ENCODE measurements at regions not wholly inside any gene's neighbourhood (a gene's known extent, or its start where the extent isn't known, plus 50 kb on each side); places are given as distances from the start of the nearest gene placed in this dataset.
A peak's percentile ranks its signal among the peaks of the same experiment; 100 is the strongest.
"Not testable (repeated sequence)": the region's sequence is repeated elsewhere in the genome, so short reads cannot be mapped to it uniquely, and the experiment has no call there.

- Histone ChIP-seq H3K27me3 (ENCODE audit: control insufficient read depth in 2 of 2, insufficient read depth in 2 of 2, low read length in 2 of 2) (no peaks in the 10 kb centered on the region), H3K4me1 (ENCODE audit: control insufficient read depth in 1 of 2, insufficient read depth in 2 of 2, low read length in 2 of 2) (peaks cover 8 to 21% of the 10 kb centered on the region in 2 donors), H3K4me3 (replicated peaks in 1 of 3; ENCODE audit: low read depth in 2 of 3, low read length in 3 of 3) (no peak overlapping the region), H3K9me3 (replicated peaks in 1 of 2; ENCODE audit: control insufficient read depth in 1 of 2, insufficient read depth in 1 of 2, low read length in 2 of 2) (no peaks in the 10 kb centered on the region), H3K36me3 (replicated peaks in 1 of 2; ENCODE audit: control insufficient read depth in 1 of 2, insufficient read depth in 2 of 2, low read length in 2 of 2) (no peaks in the 10 kb centered on the region), H3K79me2 (ENCODE audit: insufficient read depth, low read length) (no peaks in the 10 kb centered on the region), H2AFZ (ENCODE audit: insufficient read depth, low read depth, low read length, poor library complexity, severe bottlenecking) (no peak overlapping the region), H3K4me2 (replicated peaks; ENCODE audit: extremely low read depth, low read length, poor library complexity, severe bottlenecking) (no peak overlapping the region), H3K9ac (ENCODE audit: insufficient read depth, low read length, poor library complexity, severe bottlenecking) (no peak overlapping the region), H3K27ac (ENCODE audit: low read depth in 1 of 2, low read length in 2 of 2) (no peak overlapping the region), H4K20me1 (ENCODE audit: insufficient read depth, low read length) (no peaks in the 10 kb centered on the region)
- no peak overlapping the region for H3K27ac Mint-ChIP-seq
- H3K27me3 Mint-ChIP-seq (ENCODE audit: low read depth in 3 of 3) = peaks cover 1 to 17% (median 3%) of the 10 kb centered on the region in 3 donors
- no peaks in the 10 kb centered on the region for H3K36me3 Mint-ChIP-seq
- intact Hi-C loops (cut with micrococcal nuclease) = no loop called here
- no peak overlapping the region for H3K4me3 Mint-ChIP-seq
- peaks cover 0 to 5% (median 0%) of the 10 kb centered on the region in 7 donors for H3K9me3 Mint-ChIP-seq
- H3K4me1 Mint-ChIP-seq = peaks cover 17% of the 10 kb centered on the region
- DNase-seq = peak in 1 of 3 donors; percentile 10
- TF ChIP-seq CTCF (IDR thresholded peaks at IDR 0.05) = no peak
- no CpG with 5 or more reads among the region's 4 CpGs for WGBS (ENCODE audit: insufficient coverage)
Observed at GRCh38 chr2:234392041-234392615, 104.8 kb downstream of the ARL4C start.

- Histone ChIP-seq H3K9ac (ENCODE audit: insufficient read depth, low read length, poor library complexity, severe bottlenecking) (no peak overlapping the region), H3K27me3 (ENCODE audit: control insufficient read depth in 2 of 2, insufficient read depth in 2 of 2, low read length in 2 of 2) (no peaks in the 10 kb centered on the region), H3K4me2 (replicated peaks; ENCODE audit: extremely low read depth, low read length, poor library complexity, severe bottlenecking) (no peak overlapping the region), H4K20me1 (ENCODE audit: insufficient read depth, low read length) (no peaks in the 10 kb centered on the region), H3K27ac (ENCODE audit: low read depth in 1 of 2, low read length in 2 of 2) (no peak overlapping the region), H3K9me3 (replicated peaks in 1 of 2; ENCODE audit: control insufficient read depth in 1 of 2, insufficient read depth in 1 of 2, low read length in 2 of 2) (peaks cover 0 to 5% of the 10 kb centered on the region in 2 donors), H3K36me3 (replicated peaks in 1 of 2; ENCODE audit: control insufficient read depth in 1 of 2, insufficient read depth in 2 of 2, low read length in 2 of 2) (no peaks in the 10 kb centered on the region), H2AFZ (ENCODE audit: insufficient read depth, low read depth, low read length, poor library complexity, severe bottlenecking) (no peak overlapping the region), H3K79me2 (ENCODE audit: insufficient read depth, low read length) (no peaks in the 10 kb centered on the region), H3K4me3 (replicated peaks in 1 of 3; ENCODE audit: low read depth in 2 of 3, low read length in 3 of 3) (no peak overlapping the region), H3K4me1 (ENCODE audit: control insufficient read depth in 1 of 2, insufficient read depth in 2 of 2, low read length in 2 of 2) (peaks cover 8 to 21% of the 10 kb centered on the region in 2 donors)
- Mint-ChIP-seq H3K4me1 (peaks cover 17% of the 10 kb centered on the region), H3K9me3 (peaks cover 0 to 5% (median 1%) of the 10 kb centered on the region in 7 donors), H3K27me3 (ENCODE audit: low read depth in 3 of 3) (peaks cover 1 to 16% (median 3%) of the 10 kb centered on the region in 3 donors), H3K36me3 (no peaks in the 10 kb centered on the region), H3K4me3 (no peak overlapping the region), H3K27ac (no peak overlapping the region)
- TF ChIP-seq CTCF (IDR thresholded peaks at IDR 0.05) = no peak
- WGBS (ENCODE audit: insufficient coverage) = no CpG with 5 or more reads among the region's 3 CpGs
- no peak for DNase-seq
- intact Hi-C loops (cut with micrococcal nuclease) = no loop called here
Observed at GRCh38 chr2:234391625-234392024, 105.3 kb downstream of the ARL4C start.

GRCh38 chr2:234389661-234390060 is 107.2 kb downstream of the ARL4C start:
- peaks cover 17% of the 10 kb centered on the region for H3K4me1 Mint-ChIP-seq
- WGBS (ENCODE audit: insufficient coverage) = no CpG with 5 or more reads among the region's 3 CpGs

More at GRCh38 chr2:234389661-234390060, 107.2 kb downstream of the ARL4C start:
- H3K27me3 ChIP-seq (ENCODE audit: control insufficient read depth in 2 of 2, insufficient read depth in 2 of 2, low read length in 2 of 2); H3K9me3 ChIP-seq (replicated peaks in 1 of 2; ENCODE audit: control insufficient read depth in 1 of 2, insufficient read depth in 1 of 2, low read length in 2 of 2); H3K9ac ChIP-seq (ENCODE audit: insufficient read depth, low read length, poor library complexity, severe bottlenecking); H3K36me3 Mint-ChIP-seq; H4K20me1 ChIP-seq (ENCODE audit: insufficient read depth, low read length); intact Hi-C loops (cut with micrococcal nuclease); H3K27ac ChIP-seq (ENCODE audit: low read depth in 1 of 2, low read length in 2 of 2); H3K36me3 ChIP-seq (replicated peaks in 1 of 2; ENCODE audit: control insufficient read depth in 1 of 2, insufficient read depth in 2 of 2, low read length in 2 of 2); H3K79me2 ChIP-seq (ENCODE audit: insufficient read depth, low read length); H3K4me2 ChIP-seq (replicated peaks; ENCODE audit: extremely low read depth, low read length, poor library complexity, severe bottlenecking); H2AFZ ChIP-seq (ENCODE audit: insufficient read depth, low read depth, low read length, poor library complexity, severe bottlenecking); H3K4me3 ChIP-seq (replicated peaks in 1 of 3; ENCODE audit: low read depth in 2 of 3, low read length in 3 of 3); H3K9me3 Mint-ChIP-seq: not testable (repeated sequence)
- DNase-seq = peak in 1 of 3 donors; percentile 29
- H3K4me1 ChIP-seq (ENCODE audit: control insufficient read depth in 1 of 2, insufficient read depth in 2 of 2, low read length in 2 of 2) = peaks cover 8 to 21% of the 10 kb centered on the region in 2 donors
- Mint-ChIP-seq H3K27me3 (ENCODE audit: low read depth in 3 of 3) (peaks cover 0 to 11% (median under 1%) of the 10 kb centered on the region in 3 donors), H3K4me3 (peak overlapping the region in 1 of 2 donors; percentile 20), H3K27ac (peak overlapping the region in 2 of 7 donors; percentile 14 to 41)
